Astrocyte (in vitro differentiated cells and primary cell): ENCODE measurements at regions not wholly inside any gene's neighbourhood (a gene's known extent, or its start where the extent isn't known, plus 50 kb on each side); places are given as distances from the start of the nearest gene placed in this dataset.

Experiments
- EZH2 ChIP-seq: IDR thresholded peaks from 2 replicates; pipeline ENCODE4 v1.6.1; 2012; ENCODE audit warnings: mild to moderate bottlenecking, low read length, inconsistent platforms; ENCODE audit not compliant: insufficient read depth
- TF ChIP-seq, protein P1 (sequence below): IDR thresholded peaks from 2 replicates; pipeline ENCODE4 v1.5.1; 2011; ENCODE audit warnings: low read depth, mild to moderate bottlenecking, inconsistent platforms, low read length, moderate library complexity; ENCODE audit not compliant: insufficient read depth

DNA sequence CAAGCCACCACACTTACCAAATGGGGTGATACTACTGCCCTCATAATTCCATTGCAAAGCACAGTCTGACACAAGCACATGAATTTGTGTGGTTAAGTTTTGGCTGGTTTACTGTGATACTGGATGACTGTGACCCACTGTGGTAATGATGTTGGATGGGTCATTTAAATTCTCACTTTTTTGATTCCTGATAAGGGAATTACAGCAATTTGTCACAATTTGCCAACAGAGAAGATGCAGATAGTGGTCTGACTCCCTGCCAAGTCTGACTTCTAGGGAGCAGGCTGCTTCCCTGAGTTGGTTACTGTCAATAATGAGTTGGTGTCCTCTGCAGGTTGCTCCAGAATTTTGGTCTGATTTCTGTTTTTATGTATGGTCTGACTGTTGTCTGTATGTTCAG lies 731.9 kb downstream of the MTRR start:
- TF ChIP-seq, protein P1, sequence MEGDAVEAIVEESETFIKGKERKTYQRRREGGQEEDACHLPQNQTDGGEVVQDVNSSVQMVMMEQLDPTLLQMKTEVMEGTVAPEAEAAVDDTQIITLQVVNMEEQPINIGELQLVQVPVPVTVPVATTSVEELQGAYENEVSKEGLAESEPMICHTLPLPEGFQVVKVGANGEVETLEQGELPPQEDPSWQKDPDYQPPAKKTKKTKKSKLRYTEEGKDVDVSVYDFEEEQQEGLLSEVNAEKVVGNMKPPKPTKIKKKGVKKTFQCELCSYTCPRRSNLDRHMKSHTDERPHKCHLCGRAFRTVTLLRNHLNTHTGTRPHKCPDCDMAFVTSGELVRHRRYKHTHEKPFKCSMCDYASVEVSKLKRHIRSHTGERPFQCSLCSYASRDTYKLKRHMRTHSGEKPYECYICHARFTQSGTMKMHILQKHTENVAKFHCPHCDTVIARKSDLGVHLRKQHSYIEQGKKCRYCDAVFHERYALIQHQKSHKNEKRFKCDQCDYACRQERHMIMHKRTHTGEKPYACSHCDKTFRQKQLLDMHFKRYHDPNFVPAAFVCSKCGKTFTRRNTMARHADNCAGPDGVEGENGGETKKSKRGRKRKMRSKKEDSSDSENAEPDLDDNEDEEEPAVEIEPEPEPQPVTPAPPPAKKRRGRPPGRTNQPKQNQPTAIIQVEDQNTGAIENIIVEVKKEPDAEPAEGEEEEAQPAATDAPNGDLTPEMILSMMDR, result no peak
- TF ChIP-seq EZH2, result no peak
